Ascending aorta (tissue), 2 donors: ENCODE measurements at regions not wholly inside any gene's neighbourhood (a gene's known extent, or its start where the extent isn't known, plus 50 kb on each side); places are given as distances from the start of the nearest gene placed in this dataset.

Experiments used
- DNase-seq, 2 donors: peaks; one replicate each; pipeline ENCODE4 v3.0.0-alpha.2; 2019; ENCODE audit warnings: low spot score in 2 of 2
- H3K27ac ChIP-seq, 2 donors: fragments of 200-600 bp; sonication (generic); one replicate each; pipeline ENCODE4 v1.5.1; 2016 to 2017; ENCODE audit warnings: mild to moderate bottlenecking in 1 of 2
- H3K27me3 ChIP-seq: fragments of 200-600 bp; sonication (generic); one replicate; pipeline ENCODE4 v1.5.1; 2017
- H3K36me3 ChIP-seq, 2 donors: fragments of 200-600 bp; sonication (generic); one replicate each; pipeline ENCODE4 v1.5.1; 2016
- H3K4me1 ChIP-seq, 2 donors: fragments of 200-600 bp; sonication (generic); one replicate each; pipeline ENCODE4 v1.5.1; 2016 to 2017; ENCODE audit warnings: mild to moderate bottlenecking in 1 of 2
- H3K4me3 ChIP-seq, 2 donors: fragments of 200-600 bp; sonication (generic); one replicate each; pipeline ENCODE4 v1.5.1; 2016 to 2017; ENCODE audit warnings: mild to moderate bottlenecking in 1 of 2
- H3K9me3 ChIP-seq, 2 donors: fragments of 200-600 bp; sonication (generic); one replicate each; pipeline ENCODE4 v1.5.1; 2016
- CTCF ChIP-seq, 3 experiments: fragments of 200-600 bp in 2 of 3; fragments of 450-650 bp in 1 of 3; sonication (generic) in 2 of 3; IDR thresholded peaks; one replicate each; pipeline ENCODE4 v1.5.1; 2016 to 2019; ENCODE audit warnings: antibody characterized with exemption in 3 of 3, mild to moderate bottlenecking in 1 of 3, moderate library complexity in 1 of 3
- intact Hi-C: fragments of 100-400 bp; cut with DNase I; formaldehyde crosslinking; loops from one replicate; pipeline ENCODE4 v1.15.1; 2023

- intact Hi-C loops, result loop anchor here (10.0 kb wide), 1 partner anchor 969 kb away; no protein-coding TSS in a partner anchor
- no peak for TF ChIP-seq CTCF (IDR thresholded peaks at IDR 0.05)
These were observed 155.8 kb downstream of the TEX29 start for GRCh38 chr13:111476197-111476596.

GRCh38 chr13:111479412-111479811 is 159.0 kb downstream of the TEX29 start:
- no peak for TF ChIP-seq CTCF (IDR thresholded peaks at IDR 0.05)
- Histone ChIP-seq H3K4me1 (no peaks in the 10 kb centered on the region), H3K36me3 (no peaks in the 10 kb centered on the region), H3K27me3 (no peaks in the 10 kb centered on the region), H3K4me3 (no peak overlapping the region), H3K27ac (no peak overlapping the region), H3K9me3 (no peaks in the 10 kb centered on the region)
- no peak for DNase-seq
- intact Hi-C loops, result loop anchor here (10.0 kb wide), 1 partner anchor 965 kb away; no protein-coding TSS in a partner anchor

More at GRCh38 chr13:111476197-111476596, 155.8 kb downstream of the TEX29 start:
- DNase-seq, result no peak
- H3K4me1 ChIP-seq, result no peaks in the 10 kb centered on the region
- H3K27me3 ChIP-seq, result no peaks in the 10 kb centered on the region
- H3K27ac ChIP-seq, result no peak overlapping the region
- no peaks in the 10 kb centered on the region for H3K36me3 ChIP-seq
- no peaks in the 10 kb centered on the region for H3K9me3 ChIP-seq
- no peak overlapping the region for H3K4me3 ChIP-seq

- intact Hi-C loops, result no loop called here
- Histone ChIP-seq H3K4me3 (no peak overlapping the region), H3K9me3 (no peaks in the 10 kb centered on the region), H3K36me3 (no peaks in the 10 kb centered on the region), H3K4me1 (no peaks in the 10 kb centered on the region), H3K27ac (no peak overlapping the region), H3K27me3 (no peaks in the 10 kb centered on the region)
- no peak for TF ChIP-seq CTCF (IDR thresholded peaks at IDR 0.05)
- no peak for DNase-seq
These were observed 160.1 kb downstream of the TEX29 start for GRCh38 chr13:111480503-111480902.

GRCh38 chr13:111480976-111481375 is 160.5 kb downstream of the TEX29 start:
- no peak for DNase-seq
- TF ChIP-seq CTCF (IDR thresholded peaks at IDR 0.05), result no peak

GRCh38 chr13:111482126-111482525 is 161.7 kb downstream of the TEX29 start:
- DNase-seq, result no peak
- H3K4me1 ChIP-seq, result no peaks in the 10 kb centered on the region
- H3K27ac ChIP-seq, result no peak overlapping the region
- TF ChIP-seq CTCF (IDR thresholded peaks at IDR 0.05), result no peak
- H3K36me3 ChIP-seq, result no peaks in the 10 kb centered on the region
- H3K4me3 ChIP-seq, result no peak overlapping the region
- H3K27me3 ChIP-seq, result no peaks in the 10 kb centered on the region
- intact Hi-C loops, result no loop called here
- peaks cover 0 to 11% of the 10 kb centered on the region in 2 donors for H3K9me3 ChIP-seq

More at GRCh38 chr13:111480976-111481375, 160.5 kb downstream of the TEX29 start:
- Histone ChIP-seq H3K9me3 (no peaks in the 10 kb centered on the region), H3K27ac (no peak overlapping the region), H3K4me3 (no peak overlapping the region), H3K36me3 (no peaks in the 10 kb centered on the region), H3K27me3 (no peaks in the 10 kb centered on the region), H3K4me1 (no peaks in the 10 kb centered on the region)
- intact Hi-C loops, result no loop called here
